ENCODE measurements at regions not wholly inside any gene's neighbourhood (a gene's known extent, or its start where the extent isn't known, plus 50 kb on each side); places are given as distances from the start of the nearest gene placed in this dataset.

DNA sequence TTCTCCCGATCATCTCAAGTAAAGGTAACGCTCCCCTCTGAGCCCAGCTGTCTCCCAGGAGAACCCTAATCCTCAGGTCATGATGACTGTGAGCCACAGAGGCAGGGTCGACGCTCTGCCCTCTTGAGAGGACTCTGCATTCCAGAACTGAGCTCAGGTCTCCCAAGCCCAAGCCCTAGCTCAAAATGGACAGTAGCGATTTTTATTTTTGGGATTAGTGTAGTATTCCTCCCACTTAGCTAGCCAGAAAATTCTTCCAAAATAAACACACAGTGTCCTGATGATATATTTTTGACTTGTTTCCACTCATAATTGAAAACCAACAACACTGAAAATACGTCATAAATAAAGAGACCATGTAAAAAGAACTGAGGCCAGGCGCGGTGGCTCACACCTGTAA, 462.0 kb upstream of the MGMT start:
- TF ChIP-seq, protein P1, sequence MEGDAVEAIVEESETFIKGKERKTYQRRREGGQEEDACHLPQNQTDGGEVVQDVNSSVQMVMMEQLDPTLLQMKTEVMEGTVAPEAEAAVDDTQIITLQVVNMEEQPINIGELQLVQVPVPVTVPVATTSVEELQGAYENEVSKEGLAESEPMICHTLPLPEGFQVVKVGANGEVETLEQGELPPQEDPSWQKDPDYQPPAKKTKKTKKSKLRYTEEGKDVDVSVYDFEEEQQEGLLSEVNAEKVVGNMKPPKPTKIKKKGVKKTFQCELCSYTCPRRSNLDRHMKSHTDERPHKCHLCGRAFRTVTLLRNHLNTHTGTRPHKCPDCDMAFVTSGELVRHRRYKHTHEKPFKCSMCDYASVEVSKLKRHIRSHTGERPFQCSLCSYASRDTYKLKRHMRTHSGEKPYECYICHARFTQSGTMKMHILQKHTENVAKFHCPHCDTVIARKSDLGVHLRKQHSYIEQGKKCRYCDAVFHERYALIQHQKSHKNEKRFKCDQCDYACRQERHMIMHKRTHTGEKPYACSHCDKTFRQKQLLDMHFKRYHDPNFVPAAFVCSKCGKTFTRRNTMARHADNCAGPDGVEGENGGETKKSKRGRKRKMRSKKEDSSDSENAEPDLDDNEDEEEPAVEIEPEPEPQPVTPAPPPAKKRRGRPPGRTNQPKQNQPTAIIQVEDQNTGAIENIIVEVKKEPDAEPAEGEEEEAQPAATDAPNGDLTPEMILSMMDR (IDR thresholded peaks at IDR 0.05): no peak
- TF ChIP-seq POLR2A (IDR thresholded peaks at IDR 0.05): no peak

Measured in ovary (tissue), 3 donors.